Retinal pigment epithelial cell (primary cell): ENCODE measurements at regions not wholly inside any gene's neighbourhood (a gene's known extent, or its start where the extent isn't known, plus 50 kb on each side); places are given as distances from the start of the nearest gene placed in this dataset.

Source experiments
- DNase-seq: peaks from one replicate; pipeline ENCODE4 v3.0.0-alpha.2; 2010; ENCODE audit warnings: low read depth
- H3K4me3 ChIP-seq: 2 replicates; pipeline ENCODE4 v1.5.1; 2011; ENCODE audit warnings: mild to moderate bottlenecking, low read length, control low read depth, moderate library complexity
- CTCF ChIP-seq: conservative IDR thresholded peaks from 2 replicates; pipeline ENCODE4 v1.5.1; 2011; ENCODE audit warnings: low read depth, low read length, control low read depth, inconsistent platforms

GRCh38 chrX:150017868-150018267, 79.6 kb upstream of the EOLA2 start:
- no peak for TF ChIP-seq CTCF
- DNase-seq: no peak
- H3K4me3 ChIP-seq: no peak overlapping the region

GRCh38 chrX:150018931-150019361, 80.7 kb upstream of the EOLA2 start:
- TF ChIP-seq CTCF: no peak
- no peak overlapping the region for H3K4me3 ChIP-seq
- no peak for DNase-seq

GRCh38 chrX:150028692-150029091, 90.4 kb upstream of the EOLA2 start:
- no peak for TF ChIP-seq CTCF
- H3K4me3 ChIP-seq: no peak overlapping the region
- no peak for DNase-seq

- TF ChIP-seq CTCF: no peak
- DNase-seq: no peak
Measured at GRCh38 chrX:150032742-150033141, 94.5 kb upstream of the EOLA2 start.

GRCh38 chrX:150034788-150035187, 96.5 kb upstream of the EOLA2 start:
- DNase-seq: no peak
- no peak overlapping the region for H3K4me3 ChIP-seq
- TF ChIP-seq CTCF: no peak

More at GRCh38 chrX:150032742-150033141, 94.5 kb upstream of the EOLA2 start:
- H3K4me3 ChIP-seq: no peak overlapping the region

- no peak overlapping the region for H3K4me3 ChIP-seq
- TF ChIP-seq CTCF: no peak
- DNase-seq: no peak
Measured at GRCh38 chrX:150035531-150035930, 97.2 kb upstream of the EOLA2 start.

GRCh38 chrX:150036181-150036580, 97.9 kb upstream of the EOLA2 start:
- DNase-seq: no peak
- no peak for TF ChIP-seq CTCF

More at GRCh38 chrX:150036181-150036580, 97.9 kb upstream of the EOLA2 start:
- H3K4me3 ChIP-seq: no peak overlapping the region
